ENCODE measurements at regions not wholly inside any gene's neighbourhood (a gene's known extent, or its start where the extent isn't known, plus 50 kb on each side); places are given as distances from the start of the nearest gene placed in this dataset.

GRCh38 chr1:168387781-168388760 is 107.4 kb downstream of the TBX19 start:
- Histone ChIP-seq H3K27me3 (replicated peaks; ENCODE audit: insufficient read depth) (no peaks in the 10 kb centered on the region), H3K4me3 (no peak overlapping the region), H3K36me3 (no peaks in the 10 kb centered on the region), H3K27ac (no peak overlapping the region), H3K9me3 (no peaks in the 10 kb centered on the region), H3K4me1 (ENCODE audit: control insufficient read depth in 1 of 2, low read depth in 2 of 2) (no peaks in the 10 kb centered on the region)
- no peak for ATAC-seq (ENCODE audit: insufficient number of reproducible peaks, low FRiP score, low read depth)
- no peak for TF ChIP-seq CTCF (IDR thresholded peaks at IDR 0.05)
- no peak for DNase-seq (ENCODE audit: low spot score)

- no peaks in the 10 kb centered on the region for H3K9me3 ChIP-seq
- H3K36me3 ChIP-seq, result no peaks in the 10 kb centered on the region
- H3K4me1 ChIP-seq (ENCODE audit: control insufficient read depth in 1 of 2, low read depth in 2 of 2), result no peaks in the 10 kb centered on the region
- H3K27me3 ChIP-seq (replicated peaks; ENCODE audit: insufficient read depth), result no peaks in the 10 kb centered on the region
- H3K27ac ChIP-seq, result no peak overlapping the region
- TF ChIP-seq CTCF (IDR thresholded peaks at IDR 0.05), result no peak
- no peak overlapping the region for H3K4me3 ChIP-seq
- ATAC-seq (ENCODE audit: insufficient number of reproducible peaks, low FRiP score, low read depth) (no peak), DNase-seq (ENCODE audit: low spot score) (no peak)
Measured at GRCh38 chr1:168386949-168387586, 106.4 kb downstream of the TBX19 start.

GRCh38 chr1:168386492-168386891 is 105.8 kb downstream of the TBX19 start:
- H3K4me1 ChIP-seq (ENCODE audit: control insufficient read depth in 1 of 2, low read depth in 2 of 2), result no peaks in the 10 kb centered on the region
- ATAC-seq (ENCODE audit: insufficient number of reproducible peaks, low FRiP score, low read depth) (no peak), DNase-seq (ENCODE audit: low spot score) (no peak)
- no peak overlapping the region for H3K4me3 ChIP-seq
- no peaks in the 10 kb centered on the region for H3K36me3 ChIP-seq
- H3K27me3 ChIP-seq (replicated peaks; ENCODE audit: insufficient read depth), result no peaks in the 10 kb centered on the region
- no peaks in the 10 kb centered on the region for H3K9me3 ChIP-seq
- no peak for TF ChIP-seq CTCF (IDR thresholded peaks at IDR 0.05)
- H3K27ac ChIP-seq, result no peak overlapping the region

- Histone ChIP-seq H3K4me3 (no peak overlapping the region), H3K27ac (no peak overlapping the region), H3K36me3 (no peaks in the 10 kb centered on the region), H3K27me3 (replicated peaks; ENCODE audit: insufficient read depth) (no peaks in the 10 kb centered on the region), H3K9me3 (no peaks in the 10 kb centered on the region), H3K4me1 (ENCODE audit: control insufficient read depth in 1 of 2, low read depth in 2 of 2) (no peaks in the 10 kb centered on the region)
- no peak for TF ChIP-seq CTCF (IDR thresholded peaks at IDR 0.05)
- ATAC-seq (ENCODE audit: insufficient number of reproducible peaks, low FRiP score, low read depth), result no peak
- DNase-seq (ENCODE audit: low spot score), result no peak
Measured at GRCh38 chr1:168381850-168382249, 101.2 kb downstream of the TBX19 start.

- no peak for ATAC-seq (ENCODE audit: insufficient number of reproducible peaks, low FRiP score, low read depth)
- Histone ChIP-seq H3K9me3 (no peaks in the 10 kb centered on the region), H3K27me3 (replicated peaks; ENCODE audit: insufficient read depth) (no peaks in the 10 kb centered on the region), H3K4me1 (ENCODE audit: control insufficient read depth in 1 of 2, low read depth in 2 of 2) (no peaks in the 10 kb centered on the region), H3K27ac (no peak overlapping the region), H3K36me3 (no peaks in the 10 kb centered on the region), H3K4me3 (no peak overlapping the region)
- no peak for TF ChIP-seq CTCF (IDR thresholded peaks at IDR 0.05)
- no peak for DNase-seq (ENCODE audit: low spot score)
Measured at GRCh38 chr1:168380945-168381344, 100.3 kb downstream of the TBX19 start.
